ENCODE measurements at regions not wholly inside any gene's neighbourhood (a gene's known extent, or its start where the extent isn't known, plus 50 kb on each side); places are given as distances from the start of the nearest gene placed in this dataset.

DNA sequence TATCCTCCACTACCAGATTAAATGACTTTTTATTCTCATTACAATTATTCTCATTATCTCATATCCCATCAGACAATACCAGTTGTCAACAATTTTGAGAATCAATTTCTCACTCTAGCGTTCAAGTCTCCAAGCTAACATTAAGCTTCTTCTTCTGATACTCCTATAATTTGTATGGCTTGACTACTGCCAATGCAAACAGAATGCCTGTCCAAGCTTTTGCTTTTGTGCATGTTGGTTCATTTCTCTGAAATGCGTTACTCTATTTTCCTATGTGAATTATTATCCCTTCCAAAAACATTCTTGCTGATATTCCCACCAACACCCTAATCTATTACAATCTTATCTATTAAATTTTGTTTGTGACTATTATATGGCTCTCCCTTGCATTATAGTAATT, 1602.3 kb downstream of the C4orf33 start:
- POLR2A ChIA-PET: no interaction called here
- H3K27ac Mint-ChIP-seq (ENCODE audit: unreplicated experiment): no peak overlapping the region
- H3K9me3 Mint-ChIP-seq (ENCODE audit: unreplicated experiment): no peaks in the 10 kb centered on the region
- no peaks in the 10 kb centered on the region for H3K36me3 Mint-ChIP-seq (ENCODE audit: insufficient read depth, unreplicated experiment)
- H3K27me3 ChIP-seq (replicated peaks; ENCODE audit: control insufficient read depth, insufficient read depth, low read length): no peaks in the 10 kb centered on the region
- TF ChIP-seq, protein P1, sequence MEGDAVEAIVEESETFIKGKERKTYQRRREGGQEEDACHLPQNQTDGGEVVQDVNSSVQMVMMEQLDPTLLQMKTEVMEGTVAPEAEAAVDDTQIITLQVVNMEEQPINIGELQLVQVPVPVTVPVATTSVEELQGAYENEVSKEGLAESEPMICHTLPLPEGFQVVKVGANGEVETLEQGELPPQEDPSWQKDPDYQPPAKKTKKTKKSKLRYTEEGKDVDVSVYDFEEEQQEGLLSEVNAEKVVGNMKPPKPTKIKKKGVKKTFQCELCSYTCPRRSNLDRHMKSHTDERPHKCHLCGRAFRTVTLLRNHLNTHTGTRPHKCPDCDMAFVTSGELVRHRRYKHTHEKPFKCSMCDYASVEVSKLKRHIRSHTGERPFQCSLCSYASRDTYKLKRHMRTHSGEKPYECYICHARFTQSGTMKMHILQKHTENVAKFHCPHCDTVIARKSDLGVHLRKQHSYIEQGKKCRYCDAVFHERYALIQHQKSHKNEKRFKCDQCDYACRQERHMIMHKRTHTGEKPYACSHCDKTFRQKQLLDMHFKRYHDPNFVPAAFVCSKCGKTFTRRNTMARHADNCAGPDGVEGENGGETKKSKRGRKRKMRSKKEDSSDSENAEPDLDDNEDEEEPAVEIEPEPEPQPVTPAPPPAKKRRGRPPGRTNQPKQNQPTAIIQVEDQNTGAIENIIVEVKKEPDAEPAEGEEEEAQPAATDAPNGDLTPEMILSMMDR (IDR thresholded peaks at IDR 0.05; ENCODE audit: insufficient read depth in 1 of 2, low read depth in 1 of 2, low read length in 1 of 2, severe bottlenecking in 1 of 2, unreplicated experiment in 1 of 2): no peak
- no peak for DNase-seq
- H3K9me3 ChIP-seq: no peaks in the 10 kb centered on the region
- H3K4me1 ChIP-seq: no peaks in the 10 kb centered on the region
- CTCF ChIA-PET: no interaction called here
- no peaks in the 10 kb centered on the region for H3K27me3 Mint-ChIP-seq (ENCODE audit: insufficient read depth, unreplicated experiment)
- H3K4me3 ChIP-seq (ENCODE audit: low read depth, low read length): no peak overlapping the region
- no peaks in the 10 kb centered on the region for H3K36me3 ChIP-seq (ENCODE audit: control insufficient read depth, insufficient read depth, low read length)
- BruUV-seq (replicated peaks): no TSS peak
- intact Hi-C loops (cut with micrococcal nuclease; ENCODE audit: unreplicated experiment): no loop called here
- H3K4me1 Mint-ChIP-seq (ENCODE audit: low read depth, unreplicated experiment): no peaks in the 10 kb centered on the region
- no peak overlapping the region for H3K4me3 Mint-ChIP-seq (ENCODE audit: unreplicated experiment)

DNA sequence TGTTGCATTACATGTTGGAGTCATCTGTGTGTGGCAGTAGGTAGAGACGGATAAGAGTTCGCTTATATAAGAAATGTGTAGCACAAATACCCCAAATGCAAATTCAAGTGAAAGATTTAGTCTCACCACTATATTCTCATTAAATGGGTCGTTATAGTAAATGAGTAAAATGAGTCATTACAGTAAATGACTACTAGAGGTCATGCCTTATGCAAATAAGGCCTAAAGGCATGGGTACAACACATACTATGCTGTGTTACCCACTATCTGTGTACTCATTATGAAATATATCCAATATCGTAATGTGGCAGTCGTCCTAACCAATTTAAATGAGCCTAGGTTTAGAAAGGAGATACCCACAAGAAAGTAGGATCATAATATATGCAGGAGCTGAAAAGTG, 1603.1 kb downstream of the C4orf33 start:
- no peaks in the 10 kb centered on the region for H3K27me3 Mint-ChIP-seq (ENCODE audit: insufficient read depth, unreplicated experiment)
- no peaks in the 10 kb centered on the region for H3K36me3 Mint-ChIP-seq (ENCODE audit: insufficient read depth, unreplicated experiment)
- Histone ChIP-seq H3K4me3 (ENCODE audit: low read depth, low read length) (no peak overlapping the region), H3K27me3 (replicated peaks; ENCODE audit: control insufficient read depth, insufficient read depth, low read length) (no peaks in the 10 kb centered on the region), H3K4me1 (no peaks in the 10 kb centered on the region), H3K9me3 (no peaks in the 10 kb centered on the region), H3K36me3 (ENCODE audit: control insufficient read depth, insufficient read depth, low read length) (no peaks in the 10 kb centered on the region)
- POLR2A ChIA-PET: no interaction called here
- intact Hi-C loops (cut with micrococcal nuclease; ENCODE audit: unreplicated experiment): no loop called here
- H3K4me1 Mint-ChIP-seq (ENCODE audit: low read depth, unreplicated experiment): no peaks in the 10 kb centered on the region
- DNase-seq: no peak
- CTCF ChIA-PET: no interaction called here
- no peak overlapping the region for H3K4me3 Mint-ChIP-seq (ENCODE audit: unreplicated experiment)
- H3K27ac Mint-ChIP-seq (ENCODE audit: unreplicated experiment): no peak overlapping the region
- no TSS peak for BruUV-seq (replicated peaks)
- H3K9me3 Mint-ChIP-seq (ENCODE audit: unreplicated experiment): no peaks in the 10 kb centered on the region
- TF ChIP-seq, protein P1 (IDR thresholded peaks at IDR 0.05; ENCODE audit: insufficient read depth in 1 of 2, low read depth in 1 of 2, low read length in 1 of 2, severe bottlenecking in 1 of 2, unreplicated experiment in 1 of 2): no peak

DNA sequence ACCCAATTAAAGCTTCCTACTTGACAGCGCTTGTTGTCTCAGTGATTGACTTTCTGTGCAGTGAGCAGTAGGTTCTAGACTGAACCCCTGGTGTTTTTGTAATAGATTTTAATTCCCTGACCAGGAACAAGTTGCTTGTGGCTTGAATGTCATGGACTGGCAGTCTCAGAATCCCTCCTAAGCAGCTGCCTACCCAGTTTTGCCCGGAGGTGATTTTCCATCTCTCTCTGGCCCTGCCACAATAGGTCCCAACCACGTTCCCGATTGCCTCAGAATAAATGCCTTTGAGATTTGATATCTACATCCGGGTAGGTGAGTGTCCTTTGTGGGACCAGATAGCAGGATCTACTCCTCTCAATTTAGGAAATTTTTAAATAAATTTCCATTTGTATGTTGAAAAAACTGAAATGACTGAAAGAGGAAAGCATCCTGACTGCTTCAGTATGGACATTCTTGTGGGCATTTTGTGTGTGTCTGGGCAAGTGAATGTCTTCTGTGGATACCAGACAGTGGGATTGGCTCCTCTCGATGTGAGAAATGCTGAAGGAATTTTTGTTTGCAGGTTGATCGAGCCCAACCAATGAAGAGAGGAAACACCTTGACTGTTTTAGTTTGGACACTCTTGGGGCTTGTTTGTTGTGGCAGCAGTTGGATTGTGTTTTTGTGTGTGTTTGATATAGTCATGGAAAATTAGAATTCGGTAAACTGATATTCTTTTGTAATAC, 1607.4 kb downstream of the C4orf33 start:
- Histone ChIP-seq H3K36me3 (ENCODE audit: control insufficient read depth, insufficient read depth, low read length) (no peaks in the 10 kb centered on the region), H3K4me1 (no peaks in the 10 kb centered on the region), H3K27me3 (replicated peaks; ENCODE audit: control insufficient read depth, insufficient read depth, low read length) (no peaks in the 10 kb centered on the region), H3K9me3 (no peaks in the 10 kb centered on the region), H3K4me3 (ENCODE audit: low read depth, low read length) (no peak overlapping the region)
- Mint-ChIP-seq H3K4me3 (ENCODE audit: unreplicated experiment) (no peak overlapping the region), H3K4me1 (ENCODE audit: low read depth, unreplicated experiment) (no peaks in the 10 kb centered on the region), H3K36me3 (ENCODE audit: insufficient read depth, unreplicated experiment) (no peaks in the 10 kb centered on the region), H3K27me3 (ENCODE audit: insufficient read depth, unreplicated experiment) (no peaks in the 10 kb centered on the region), H3K9me3 (ENCODE audit: unreplicated experiment) (no peaks in the 10 kb centered on the region), H3K27ac (ENCODE audit: unreplicated experiment) (no peak overlapping the region)
- POLR2A ChIA-PET: no interaction called here
- CTCF ChIA-PET: no interaction called here
- TF ChIP-seq, protein P1 (IDR thresholded peaks at IDR 0.05; ENCODE audit: insufficient read depth in 1 of 2, low read depth in 1 of 2, low read length in 1 of 2, severe bottlenecking in 1 of 2, unreplicated experiment in 1 of 2): no peak
- no peak for DNase-seq
- intact Hi-C loops (cut with micrococcal nuclease; ENCODE audit: unreplicated experiment): no loop called here
- no TSS peak for BruUV-seq (replicated peaks)

Measured in Caco-2 (cell line).